Kidney (tissue), 13 donors: ENCODE measurements at regions not wholly inside any gene's neighbourhood (a gene's known extent, or its start where the extent isn't known, plus 50 kb on each side); places are given as distances from the start of the nearest gene placed in this dataset.

ENCODE experiments used
- DNase-seq, 5 donors: peaks; one replicate each; pipeline ENCODE4 v3.0.0-alpha.2; 2013 to 2020
- FAIRE-seq: peaks from 2 replicates; lab custom pipeline; 2012; peaks lifted over from hg19 to GRCh38; lab: Jason Lieb, UNC
- H3K27ac ChIP-seq, 2 donors: one replicate each; pipeline ENCODE4 v1.7.0; 2013; ENCODE audit warnings: low read depth in 2 of 2, low read length in 2 of 2, inconsistent platforms in 1 of 2
- H3K27me3 ChIP-seq: one replicate; pipeline ENCODE4 v1.7.1; 2013; ENCODE audit warnings: low read length, inconsistent platforms; ENCODE audit not compliant: control insufficient read depth, insufficient read depth
- H3K36me3 ChIP-seq, 3 donors: one replicate each; pipeline versions ENCODE4 v1.7.0 to v1.7.1; 2013; ENCODE audit warnings: low read length in 3 of 3, control low read depth in 1 of 3, inconsistent platforms in 1 of 3; ENCODE audit not compliant: insufficient read depth in 3 of 3, control insufficient read depth in 2 of 3
- H3K4me1 ChIP-seq, 3 donors: one replicate each; pipeline versions ENCODE4 v1.7.0 to v1.7.1; 2013; ENCODE audit warnings: low read length in 3 of 3, inconsistent platforms in 1 of 3, low read depth in 1 of 3; ENCODE audit not compliant: control insufficient read depth in 2 of 3, insufficient read depth in 2 of 3
- H3K4me3 ChIP-seq, 3 donors: one replicate each; pipeline versions ENCODE4 v1.7.0 to v1.8.1; 2013; ENCODE audit warnings: low read length in 3 of 3, control low read depth in 1 of 3, inconsistent platforms in 1 of 3
- H3K9ac ChIP-seq, 3 donors: one replicate each; pipeline versions ENCODE4 v1.7.0 to v1.7.1; 2013; ENCODE audit warnings: low read length in 3 of 3, control low read depth in 1 of 3, inconsistent platforms in 1 of 3
- H3K9me3 ChIP-seq, 3 donors: one replicate each; pipeline versions ENCODE4 v1.7.0 to v1.7.1; 2013; ENCODE audit warnings: low read length in 3 of 3, control low read depth in 1 of 3, inconsistent platforms in 1 of 3; ENCODE audit not compliant: control insufficient read depth in 2 of 3, insufficient read depth in 1 of 3
- intact Hi-C: fragments of 100-400 bp; cut with DNase I; formaldehyde crosslinking; loops from one replicate; pipeline ENCODE4 v1.11.1; 2022
- TF ChIP-seq, protein P1 (sequence below): IDR thresholded peaks from 3 replicates; pipeline ENCODE4 v1.5.1; 2012; ENCODE audit warnings: mild to moderate bottlenecking, moderate library complexity, borderline replicate concordance; ENCODE audit not compliant: insufficient read depth; ENCODE audit errors: extremely low read depth
- donor health status: control.
- donor health status: control.
- donor health status: control.
- donor health status: control.
- donor health status: control.
- donor health status: DM: yes; HTN: yes; CAD: no.
- donor health status: Normal renal cell carcinoma (clear cell type).

DNA sequence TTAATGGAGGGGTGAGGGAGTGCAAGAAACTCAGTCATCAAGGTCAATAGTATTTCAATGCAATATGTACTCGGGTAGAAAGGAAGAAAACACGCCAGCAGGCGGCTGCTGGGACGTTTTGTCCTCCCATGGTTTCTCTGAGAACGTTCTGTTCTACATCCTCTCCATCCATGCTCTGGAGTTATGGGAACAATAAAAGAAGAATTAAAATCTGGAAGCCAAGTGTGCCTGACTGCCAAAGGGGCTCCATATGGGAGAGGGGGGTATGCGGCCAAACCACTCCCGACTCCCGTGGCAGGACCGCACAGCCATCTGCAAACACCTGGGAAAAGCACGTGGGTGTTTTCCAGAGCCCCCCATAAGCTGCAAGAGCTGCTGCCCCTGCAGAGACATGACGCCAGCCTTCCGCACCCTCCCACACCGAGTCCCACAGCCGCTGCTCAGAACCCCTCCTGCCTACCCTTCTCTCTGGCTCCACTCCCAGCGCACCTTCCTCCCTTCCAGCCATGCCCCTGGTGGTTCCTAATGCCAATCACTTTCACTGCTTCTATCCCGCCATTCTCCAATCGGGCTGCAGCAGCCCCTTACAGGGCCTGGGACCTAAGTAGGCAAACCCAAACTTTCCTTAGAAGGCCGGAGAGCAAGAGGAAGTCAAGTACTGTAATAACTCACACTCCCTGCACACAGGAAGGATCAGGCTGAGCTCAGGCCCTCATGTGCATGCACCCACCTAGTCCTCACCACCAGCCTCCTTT lies 241.6 kb downstream of the SYK start:
- DNase-seq (peak in 2 of 5 donors; percentile 54 to 85), FAIRE-seq (no peak)
- intact Hi-C loops = no loop called here
- Histone ChIP-seq H3K4me3 (no peak overlapping the region), H3K27me3 (no peaks in the 10 kb centered on the region), H3K4me1 (peaks cover 3 to 8% (median 4%) of the 10 kb centered on the region in 3 donors), H3K27ac (no peak overlapping the region), H3K9ac (no peak overlapping the region), H3K36me3 (no peaks in the 10 kb centered on the region), H3K9me3 (peaks cover 0 to 2% (median 0%) of the 10 kb centered on the region in 3 donors)
- TF ChIP-seq, protein P1, sequence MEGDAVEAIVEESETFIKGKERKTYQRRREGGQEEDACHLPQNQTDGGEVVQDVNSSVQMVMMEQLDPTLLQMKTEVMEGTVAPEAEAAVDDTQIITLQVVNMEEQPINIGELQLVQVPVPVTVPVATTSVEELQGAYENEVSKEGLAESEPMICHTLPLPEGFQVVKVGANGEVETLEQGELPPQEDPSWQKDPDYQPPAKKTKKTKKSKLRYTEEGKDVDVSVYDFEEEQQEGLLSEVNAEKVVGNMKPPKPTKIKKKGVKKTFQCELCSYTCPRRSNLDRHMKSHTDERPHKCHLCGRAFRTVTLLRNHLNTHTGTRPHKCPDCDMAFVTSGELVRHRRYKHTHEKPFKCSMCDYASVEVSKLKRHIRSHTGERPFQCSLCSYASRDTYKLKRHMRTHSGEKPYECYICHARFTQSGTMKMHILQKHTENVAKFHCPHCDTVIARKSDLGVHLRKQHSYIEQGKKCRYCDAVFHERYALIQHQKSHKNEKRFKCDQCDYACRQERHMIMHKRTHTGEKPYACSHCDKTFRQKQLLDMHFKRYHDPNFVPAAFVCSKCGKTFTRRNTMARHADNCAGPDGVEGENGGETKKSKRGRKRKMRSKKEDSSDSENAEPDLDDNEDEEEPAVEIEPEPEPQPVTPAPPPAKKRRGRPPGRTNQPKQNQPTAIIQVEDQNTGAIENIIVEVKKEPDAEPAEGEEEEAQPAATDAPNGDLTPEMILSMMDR = no peak

DNA sequence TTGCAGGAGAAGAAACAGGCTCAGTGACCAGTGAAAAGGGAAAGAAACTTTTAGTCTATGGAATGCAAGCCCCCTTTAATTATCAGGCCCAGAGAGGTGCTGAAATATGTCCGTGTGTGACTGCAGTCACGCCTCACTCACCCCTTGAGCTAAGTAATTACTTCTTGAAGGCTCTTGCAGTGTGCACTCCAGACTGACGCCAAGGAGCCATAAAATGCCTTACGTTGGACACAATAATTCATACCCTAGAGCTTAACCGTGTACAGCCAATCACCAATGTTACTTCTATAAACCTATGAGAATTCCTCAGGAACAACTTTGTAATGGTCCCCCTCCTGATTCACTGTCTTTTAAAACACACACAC lies 242.2 kb downstream of the SYK start:
- no peaks in the 10 kb centered on the region for H3K36me3 ChIP-seq
- no peaks in the 10 kb centered on the region for H3K27me3 ChIP-seq
- TF ChIP-seq, protein P1 = no peak
- no peaks in the 10 kb centered on the region for H3K9me3 ChIP-seq
- intact Hi-C loops = no loop called here
- H3K4me1 ChIP-seq = peaks cover 0 to 2% (median 0%) of the 10 kb centered on the region in 3 donors
- H3K4me3 ChIP-seq = no peak overlapping the region
- no peak overlapping the region for H3K9ac ChIP-seq
- peak in 3 of 5 donors; percentile 61 to 82 (median 75) for DNase-seq
- FAIRE-seq = no peak
- H3K27ac ChIP-seq = no peak overlapping the region

DNA sequence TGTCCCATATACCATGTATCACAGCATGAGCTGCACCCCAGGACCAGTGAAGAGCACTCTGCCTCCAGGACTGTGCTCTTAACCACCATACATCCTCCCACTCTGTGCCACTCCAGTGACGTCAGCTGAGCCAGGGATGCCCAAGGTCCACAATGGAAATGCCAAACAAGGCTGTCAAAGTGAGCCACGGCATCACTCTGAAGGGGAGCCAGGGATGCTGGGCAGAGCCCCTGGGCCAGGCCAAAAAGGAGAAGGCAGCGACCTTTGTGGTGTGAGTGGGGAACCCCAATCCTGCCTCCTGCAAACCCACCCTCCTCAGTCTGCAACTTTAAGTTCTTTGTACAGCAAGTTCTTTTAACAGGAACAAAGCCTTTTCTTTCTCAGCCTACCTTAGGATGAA lies 242.7 kb downstream of the SYK start:
- TF ChIP-seq, protein P1 = no peak
- no peak overlapping the region for H3K4me3 ChIP-seq
- intact Hi-C loops = no loop called here
- FAIRE-seq (no peak), DNase-seq (peak in 1 of 5 donors; percentile 29)
- H3K27ac ChIP-seq = no peak overlapping the region
- H3K4me1 ChIP-seq = peaks cover 0 to 2% (median 0%) of the 10 kb centered on the region in 3 donors
- H3K27me3 ChIP-seq = no peaks in the 10 kb centered on the region
- H3K36me3 ChIP-seq = no peaks in the 10 kb centered on the region
- H3K9me3 ChIP-seq = no peaks in the 10 kb centered on the region
- no peak overlapping the region for H3K9ac ChIP-seq
